Heart left ventricle (tissue), 16 donors: ENCODE measurements at regions not wholly inside any gene's neighbourhood (a gene's known extent, or its start where the extent isn't known, plus 50 kb on each side); places are given as distances from the start of the nearest gene placed in this dataset.

Experiments
- ATAC-seq, 4 donors: fragments of 200-7000 bp; cut with Tn5 transposase; one replicate each; pipeline ENCODE4 v1.9.1; 2020 to 2022; ENCODE audit warnings: moderate library complexity in 4 of 4, mild to moderate bottlenecking in 3 of 4, moderate number of reproducible peaks in 1 of 4
- DNase-seq, 5 donors: peaks; one replicate each; pipeline ENCODE4 v3.0.0-alpha.2; 2020
- H3K27ac ChIP-seq, 12 donors: fragments of 200-600 bp; sonication (generic) in 4 of 12; one replicate each; pipeline versions ENCODE4 v1.5.0 to v1.8.0; 2016 to 2022; ENCODE audit warnings: mild to moderate bottlenecking in 2 of 12
- H3K27me3 ChIP-seq, 9 donors: fragments of 200-600 bp; sonication (generic) in 2 of 9; one replicate each; pipeline versions ENCODE4 v1.5.1 to v1.8.0; 2016 to 2022; ENCODE audit warnings: mild to moderate bottlenecking in 3 of 9
- H3K36me3 ChIP-seq, 9 donors: fragments of 200-600 bp; sonication (generic) in 2 of 9; one replicate each; pipeline versions ENCODE4 v1.5.0 to v1.8.0; 2018 to 2022; ENCODE audit warnings: mild to moderate bottlenecking in 2 of 9
- H3K4me1 ChIP-seq, 12 donors: fragments of 200-600 bp; sonication (generic) in 4 of 12; one replicate each; pipeline versions ENCODE4 v1.5.0 to v1.8.0; 2016 to 2022; ENCODE audit warnings: mild to moderate bottlenecking in 3 of 12
- H3K4me3 ChIP-seq, 12 donors: fragments of 200-600 bp; sonication (generic) in 4 of 12; one replicate each; pipeline versions ENCODE4 v1.5.0 to v1.8.0; 2017 to 2022; ENCODE audit warnings: mild to moderate bottlenecking in 9 of 12, moderate library complexity in 4 of 12
- H3K9me3 ChIP-seq, 12 donors: fragments of 200-600 bp; sonication (generic) in 4 of 12; one replicate each; pipeline versions ENCODE4 v1.5.0 to v1.8.0; 2016 to 2022; ENCODE audit warnings: mild to moderate bottlenecking in 1 of 12
- POLR2A ChIP-seq, 2 donors: fragments of 450-650 bp; IDR thresholded peaks; one replicate each; pipeline ENCODE4 v1.6.1; 2017; ENCODE audit warnings: antibody characterized with exemption in 2 of 2, mild to moderate bottlenecking in 2 of 2, moderate library complexity in 2 of 2
- WGBS, 4 donors: extraction: QIAGEN DNeasy Blood & Tissue Kit in 2 of 4; methylation state at CpG; one replicate each; pipeline versions ENCODE4 v1.1.5 to v1.1.7; 2013 to 2018; 5-methylcytosine and 5-hydroxymethylcytosine counted together
- intact Hi-C, 10 donors: fragments of 100-400 bp; cut with DNase I; formaldehyde crosslinking; loops; one replicate each; pipeline versions ENCODE4 v1.11.1 to v1.14.2; 2022
- TF ChIP-seq, protein P1 (sequence below), 12 donors: fragments of 200-600 bp; sonication (generic) in 4 of 12; IDR thresholded peaks; one replicate each; pipeline versions ENCODE4 v1.5.0 to v1.8.0; 2018 to 2022; ENCODE audit warnings: antibody characterized with exemption in 12 of 12, mild to moderate bottlenecking in 5 of 12
- donor health status: ischemic (EF 13 %, LVEDD 7.1; RV severe dilation, severe dysfunction).
- donor health status: healthy with polysubstance abuse.
- donor health status: DM: no; HTN: yes; CAD: no.
- donor health status: DM: no; HTN: no; CAD: no.
- donor health status: ischemic (EF 25% LVEDD 6.9; RV normal size, moderate dysfunction).
- donor health status: ischemic (EF 25% LVEDD 5.7; RV mildly dilated, moderate dysfunction).
- donor health status: healthy.
- donor health status: DM: yes; HTN: yes; CAD: no.
- donor health status: ischemic (EF 35%, LVEDD 5.7; RV mildly dilated, moderate dysfunction).
- donor health status: nonischemic (EF 11% LVEDD 7.7; RV severe dilation, severe dysfunction).
- donor health status: DM: yes; HTN: yes; CAD: no.
- donor health status: PGD.
- donor health status: ischemic (EF 29% LVEDD 5.4; RV normal size, mild dysfunction).
- donor health status: nonischemic (EF 23%, LVEDD 6.1; RV moderate dilation, normal function).

DNA sequence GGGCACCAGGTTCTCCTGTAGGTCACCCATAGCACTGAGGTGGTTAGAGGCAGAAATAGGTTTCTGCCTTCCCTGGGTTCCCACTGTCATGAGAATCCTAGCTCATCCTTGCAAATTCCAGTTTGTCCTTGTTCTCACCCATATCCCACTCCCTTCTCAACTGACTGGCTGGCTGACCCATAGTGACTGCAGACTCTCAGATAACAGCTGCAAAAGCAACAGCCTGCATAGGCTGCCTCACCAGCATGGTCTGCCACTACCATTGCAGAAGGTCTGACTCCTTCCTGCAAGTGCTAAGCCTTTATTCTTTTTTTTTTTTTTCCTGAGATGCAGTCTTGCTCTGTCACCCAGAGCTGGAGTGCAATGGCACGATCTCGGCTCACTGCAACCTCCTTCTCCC is 194.0 kb downstream of the SEMA6A start:
- TF ChIP-seq POLR2A (IDR thresholded peaks at IDR 0.05) = no peak
- TF ChIP-seq, protein P1, sequence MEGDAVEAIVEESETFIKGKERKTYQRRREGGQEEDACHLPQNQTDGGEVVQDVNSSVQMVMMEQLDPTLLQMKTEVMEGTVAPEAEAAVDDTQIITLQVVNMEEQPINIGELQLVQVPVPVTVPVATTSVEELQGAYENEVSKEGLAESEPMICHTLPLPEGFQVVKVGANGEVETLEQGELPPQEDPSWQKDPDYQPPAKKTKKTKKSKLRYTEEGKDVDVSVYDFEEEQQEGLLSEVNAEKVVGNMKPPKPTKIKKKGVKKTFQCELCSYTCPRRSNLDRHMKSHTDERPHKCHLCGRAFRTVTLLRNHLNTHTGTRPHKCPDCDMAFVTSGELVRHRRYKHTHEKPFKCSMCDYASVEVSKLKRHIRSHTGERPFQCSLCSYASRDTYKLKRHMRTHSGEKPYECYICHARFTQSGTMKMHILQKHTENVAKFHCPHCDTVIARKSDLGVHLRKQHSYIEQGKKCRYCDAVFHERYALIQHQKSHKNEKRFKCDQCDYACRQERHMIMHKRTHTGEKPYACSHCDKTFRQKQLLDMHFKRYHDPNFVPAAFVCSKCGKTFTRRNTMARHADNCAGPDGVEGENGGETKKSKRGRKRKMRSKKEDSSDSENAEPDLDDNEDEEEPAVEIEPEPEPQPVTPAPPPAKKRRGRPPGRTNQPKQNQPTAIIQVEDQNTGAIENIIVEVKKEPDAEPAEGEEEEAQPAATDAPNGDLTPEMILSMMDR (IDR thresholded peaks at IDR 0.05) = no peak
- Histone ChIP-seq H3K27me3 (no peaks in the 10 kb centered on the region), H3K4me1 (peaks cover 0 to 16% (median 4%) of the 10 kb centered on the region in 12 donors), H3K4me3 (no peak overlapping the region), H3K36me3 (no peaks in the 10 kb centered on the region), H3K27ac (no peak overlapping the region), H3K9me3 (no peaks in the 10 kb centered on the region)
- DNase-seq (no peak), ATAC-seq (no peak)
- intact Hi-C loops = no loop called here
- WGBS, 4 donors = 95 to 100% (median 99%) methylated on average over 2 of the region's 2 CpGs

- no peaks in the 10 kb centered on the region for H3K36me3 ChIP-seq
- H3K27me3 ChIP-seq = no peaks in the 10 kb centered on the region
- DNase-seq (no peak), ATAC-seq (no peak)
- H3K9me3 ChIP-seq = no peaks in the 10 kb centered on the region
- no peak overlapping the region for H3K4me3 ChIP-seq
- 96 to 99% (median 98%) methylated on average over 5 of the region's 5 CpGs for WGBS, 4 donors
- intact Hi-C loops = no loop called here
- H3K27ac ChIP-seq = no peak overlapping the region
- no peak for TF ChIP-seq POLR2A (IDR thresholded peaks at IDR 0.05)
- TF ChIP-seq, protein P1 (IDR thresholded peaks at IDR 0.05) = no peak
- H3K4me1 ChIP-seq = peaks cover 0 to 18% (median 5%) of the 10 kb centered on the region in 12 donors
Measured at GRCh38 chr5:116379306-116379705, 195.3 kb downstream of the SEMA6A start.

DNA sequence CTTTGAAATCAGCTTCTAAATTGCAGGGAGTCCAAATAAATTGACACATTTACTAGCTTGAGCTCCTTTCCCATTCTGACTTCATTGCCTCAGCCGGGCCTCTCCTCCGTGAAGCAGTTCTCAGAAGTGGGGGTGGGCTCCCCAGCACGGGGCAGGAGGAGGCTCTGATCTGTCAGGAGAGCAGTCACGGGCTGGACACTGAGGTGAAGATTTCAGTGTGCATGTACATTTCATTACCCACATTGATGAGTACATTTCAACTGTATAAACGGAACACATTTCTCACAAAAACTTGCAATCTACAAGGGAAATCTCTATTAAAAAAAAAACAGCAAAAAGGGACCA is 195.9 kb downstream of the SEMA6A start:
- H3K27ac ChIP-seq = no peak overlapping the region
- H3K27me3 ChIP-seq = no peaks in the 10 kb centered on the region
- ATAC-seq (no peak), DNase-seq (no peak)
- H3K4me3 ChIP-seq = no peak overlapping the region
- H3K36me3 ChIP-seq = no peaks in the 10 kb centered on the region
- H3K4me1 ChIP-seq = peaks cover 0 to 21% (median 5%) of the 10 kb centered on the region in 12 donors
- intact Hi-C loops = no loop called here
- H3K9me3 ChIP-seq = no peaks in the 10 kb centered on the region
- 73 to 88% (median 79%) methylated on average over 5 of the region's 5 CpGs for WGBS, 4 donors
- TF ChIP-seq, protein P1 (IDR thresholded peaks at IDR 0.05) = no peak
- TF ChIP-seq POLR2A (IDR thresholded peaks at IDR 0.05) = no peak

GRCh38 chr5:116378007-116378776 is 196.4 kb downstream of the SEMA6A start:
- Histone ChIP-seq H3K36me3 (no peaks in the 10 kb centered on the region), H3K9me3 (no peaks in the 10 kb centered on the region), H3K27me3 (no peaks in the 10 kb centered on the region), H3K27ac (no peak overlapping the region), H3K4me3 (no peak overlapping the region), H3K4me1 (peaks cover 0 to 25% (median 5%) of the 10 kb centered on the region in 12 donors)
- TF ChIP-seq POLR2A (IDR thresholded peaks at IDR 0.05) = no peak
- TF ChIP-seq, protein P1 (IDR thresholded peaks at IDR 0.05) = no peak
- DNase-seq = no peak
- ATAC-seq = peak in 3 of 4 donors; percentile 46 to 66 (median 56)
- intact Hi-C loops = no loop called here
- WGBS, 4 donors = 73 to 85% (median 81%) methylated on average over 12 of the region's 12 CpGs
